ENCODE measurements at regions not wholly inside any gene's neighbourhood (a gene's known extent, or its start where the extent isn't known, plus 50 kb on each side); places are given as distances from the start of the nearest gene placed in this dataset.
"Not testable (repeated sequence)": the region's sequence is repeated elsewhere in the genome, so short reads cannot be mapped to it uniquely, and the experiment has no call there.

DNA sequence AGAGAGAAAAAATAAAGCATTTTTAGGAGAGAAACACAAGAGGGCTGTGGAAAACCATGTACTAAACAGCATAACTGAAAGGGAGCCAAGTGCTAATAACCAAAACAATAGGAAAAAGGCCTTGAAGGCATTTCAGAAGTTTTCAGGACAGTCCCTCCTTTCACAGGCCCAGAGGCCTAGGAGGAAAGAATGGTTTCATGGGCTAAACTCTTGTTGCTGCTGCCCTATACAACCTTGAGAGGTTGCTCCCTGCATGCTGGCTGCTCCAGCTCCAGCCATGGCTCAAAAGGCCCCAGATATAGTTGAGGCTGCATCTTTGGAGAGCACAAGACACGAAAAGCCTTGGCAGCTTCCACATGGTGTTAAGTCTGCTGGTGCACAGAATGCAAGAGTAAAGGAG, 267.4 kb upstream of the LRP1B start:
- Mint-ChIP-seq H3K4me1 (ENCODE audit: low read depth in 2 of 2) (no peaks in the 10 kb centered on the region), H3K36me3 (no peaks in the 10 kb centered on the region), H3K9me3 (peaks cover 19% of the 10 kb centered on the region), H3K27me3 (no peaks in the 10 kb centered on the region), H3K4me3 (no peak overlapping the region), H3K27ac (no peak overlapping the region)
- ATAC-seq (no peak), DNase-seq (ENCODE audit: low spot score) (no peak)

DNA sequence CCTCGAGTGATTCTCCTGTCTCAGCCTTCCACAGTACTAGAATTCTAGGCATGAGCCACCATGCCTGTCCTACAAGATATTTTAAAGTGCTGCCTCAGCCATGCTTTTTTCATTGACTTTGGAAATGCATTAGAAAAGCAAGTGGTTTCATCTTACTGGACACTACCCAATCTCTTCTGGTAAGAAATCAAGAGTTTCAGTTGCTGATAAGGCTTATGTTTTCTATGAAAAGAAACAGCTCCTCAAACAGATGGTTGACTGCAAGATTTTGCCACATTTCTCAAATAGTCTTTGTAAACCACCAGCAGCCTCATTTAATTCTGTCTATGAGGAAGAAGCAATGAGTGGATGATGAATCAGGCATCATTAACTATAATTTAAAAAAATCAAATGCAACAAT, 264.5 kb upstream of the LRP1B start:
- Mint-ChIP-seq H3K4me3 (no peak overlapping the region), H3K36me3 (no peaks in the 10 kb centered on the region), H3K27ac (no peak overlapping the region), H3K9me3 (peaks cover 25% of the 10 kb centered on the region), H3K4me1 (ENCODE audit: low read depth in 2 of 2) (no peaks in the 10 kb centered on the region), H3K27me3 (no peaks in the 10 kb centered on the region)
- ATAC-seq (no peak), DNase-seq (ENCODE audit: low spot score) (no peak)

DNA sequence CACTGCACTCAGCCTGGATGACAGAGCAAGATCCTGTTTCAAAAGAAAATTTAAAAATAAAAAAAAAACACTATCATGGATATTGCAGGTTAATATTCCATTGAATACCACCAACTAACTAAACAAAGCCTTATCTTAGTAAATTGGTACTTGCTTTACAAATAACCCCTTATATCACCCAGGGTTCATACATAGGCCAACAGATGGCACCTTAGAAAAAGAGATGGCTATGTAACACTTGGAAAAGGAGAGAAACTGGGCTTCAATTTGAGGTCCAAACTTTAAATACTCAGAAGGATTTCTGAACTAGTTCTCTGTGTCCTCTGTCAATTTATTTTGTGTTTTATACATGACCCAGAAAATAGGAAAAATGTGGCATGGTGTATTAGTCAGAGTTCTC, 249.6 kb upstream of the LRP1B start:
- H3K27me3 Mint-ChIP-seq, result no peaks in the 10 kb centered on the region
- no peaks in the 10 kb centered on the region for H3K4me1 Mint-ChIP-seq (ENCODE audit: low read depth in 2 of 2)
- ATAC-seq (no peak), DNase-seq (ENCODE audit: low spot score) (no peak)
- H3K36me3 Mint-ChIP-seq, result peaks cover 5% of the 10 kb centered on the region
- no peak overlapping the region for H3K27ac Mint-ChIP-seq
- H3K4me3 Mint-ChIP-seq, result no peak overlapping the region
- peaks cover 11% of the 10 kb centered on the region for H3K9me3 Mint-ChIP-seq

DNA sequence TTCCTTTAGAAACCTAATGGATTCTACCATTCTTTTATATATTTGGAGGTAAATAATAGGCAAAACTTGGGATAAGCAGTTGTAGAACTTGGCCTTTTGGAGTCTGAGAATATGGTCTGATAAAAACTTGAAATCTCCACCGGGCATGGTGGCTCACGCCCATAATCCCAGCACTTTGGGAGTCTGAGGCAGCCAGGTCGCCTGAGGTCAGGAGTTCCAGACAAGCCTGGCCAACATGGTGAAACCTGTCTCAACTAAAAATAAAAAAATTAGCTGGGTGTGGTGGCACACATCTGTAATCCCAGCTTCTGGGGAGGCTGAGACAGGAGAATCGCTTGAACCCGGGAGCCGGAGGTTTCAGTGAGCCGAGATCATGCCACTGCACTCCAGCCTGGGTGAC, 231.3 kb upstream of the LRP1B start:
- not testable (repeated sequence) for H3K36me3 Mint-ChIP-seq; H3K9me3 Mint-ChIP-seq; DNase-seq (ENCODE audit: low spot score); ATAC-seq; H3K4me1 Mint-ChIP-seq (ENCODE audit: low read depth in 2 of 2); H3K4me3 Mint-ChIP-seq; H3K27ac Mint-ChIP-seq; H3K27me3 Mint-ChIP-seq

DNA sequence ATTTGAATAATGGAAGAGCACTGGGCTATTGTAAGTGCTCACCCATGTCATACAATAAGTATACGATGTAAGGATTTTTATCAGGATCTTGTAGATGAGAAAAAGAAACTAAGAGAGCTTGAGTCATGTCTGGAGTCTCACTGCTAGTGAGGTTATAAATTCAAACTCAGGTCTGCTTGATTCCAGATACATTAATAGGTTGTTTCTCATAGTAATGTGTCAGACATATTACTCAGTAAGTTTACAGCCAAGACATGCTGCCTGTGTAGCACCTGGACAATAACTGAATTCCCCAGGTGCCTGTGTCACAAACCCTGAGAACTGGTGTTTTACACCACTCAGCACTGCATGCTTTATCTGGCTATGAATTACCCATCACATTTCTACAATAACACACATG, 216.9 kb upstream of the LRP1B start:
- Mint-ChIP-seq H3K4me1 (ENCODE audit: low read depth in 2 of 2) (no peaks in the 10 kb centered on the region), H3K9me3 (peaks cover 4% of the 10 kb centered on the region), H3K27ac (no peak overlapping the region), H3K27me3 (no peaks in the 10 kb centered on the region), H3K36me3 (no peaks in the 10 kb centered on the region), H3K4me3 (no peak overlapping the region)
- ATAC-seq, result no peak
- DNase-seq (ENCODE audit: low spot score), result no peak

DNA sequence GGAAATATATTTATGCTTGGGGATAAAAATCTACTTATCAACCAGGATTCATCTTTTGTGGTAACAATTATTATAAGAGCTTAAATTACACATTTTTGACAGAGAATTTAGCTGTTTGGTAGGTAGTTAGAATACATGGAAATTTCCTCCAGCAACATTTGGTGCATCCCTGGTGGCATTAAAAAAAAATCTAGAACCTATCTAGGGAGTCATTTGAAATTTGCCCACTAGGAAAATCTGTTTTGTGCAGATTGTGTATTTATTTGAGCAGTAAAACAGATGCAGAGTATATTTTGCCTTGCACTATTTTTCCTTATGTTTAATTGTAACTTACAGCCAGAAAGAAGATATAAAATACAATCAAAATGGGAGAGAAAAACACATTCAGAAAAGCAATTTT, 208.4 kb upstream of the LRP1B start:
- DNase-seq (ENCODE audit: low spot score), result no peak
- ATAC-seq, result no peak
- no peak overlapping the region for H3K4me3 Mint-ChIP-seq

DNA sequence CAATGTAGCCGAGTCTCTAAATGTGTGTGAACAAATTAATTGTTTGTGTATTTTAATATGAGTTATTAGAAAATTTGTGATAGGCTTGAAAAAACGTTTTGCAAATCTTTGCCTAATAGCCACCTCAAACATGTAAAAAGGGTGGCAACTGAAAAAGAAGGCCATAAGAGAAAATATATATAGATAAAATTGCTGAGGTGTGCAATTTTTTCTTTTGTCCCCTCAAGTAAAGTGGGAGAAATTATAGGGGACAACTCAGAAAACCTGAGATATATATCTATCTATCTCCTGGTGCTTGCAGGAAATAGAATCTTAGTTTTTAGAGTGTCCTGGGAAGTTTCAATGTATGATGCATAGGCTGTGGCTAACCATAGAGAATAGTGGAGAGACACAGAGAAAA, 201.4 kb upstream of the LRP1B start:
- Mint-ChIP-seq H3K27me3 (no peaks in the 10 kb centered on the region), H3K9me3 (peaks cover 17% of the 10 kb centered on the region), H3K4me3 (no peak overlapping the region), H3K27ac (no peak overlapping the region), H3K4me1 (ENCODE audit: low read depth in 2 of 2) (no peaks in the 10 kb centered on the region), H3K36me3 (no peaks in the 10 kb centered on the region)
- DNase-seq (ENCODE audit: low spot score), result no peak
- ATAC-seq, result no peak

More for the DNA sequence above, 208.4 kb upstream of the LRP1B start:
- Mint-ChIP-seq H3K9me3 (peaks cover 14% of the 10 kb centered on the region), H3K4me1 (ENCODE audit: low read depth in 2 of 2) (no peaks in the 10 kb centered on the region), H3K27me3 (no peaks in the 10 kb centered on the region), H3K27ac (no peak overlapping the region), H3K36me3 (no peaks in the 10 kb centered on the region)

DNA sequence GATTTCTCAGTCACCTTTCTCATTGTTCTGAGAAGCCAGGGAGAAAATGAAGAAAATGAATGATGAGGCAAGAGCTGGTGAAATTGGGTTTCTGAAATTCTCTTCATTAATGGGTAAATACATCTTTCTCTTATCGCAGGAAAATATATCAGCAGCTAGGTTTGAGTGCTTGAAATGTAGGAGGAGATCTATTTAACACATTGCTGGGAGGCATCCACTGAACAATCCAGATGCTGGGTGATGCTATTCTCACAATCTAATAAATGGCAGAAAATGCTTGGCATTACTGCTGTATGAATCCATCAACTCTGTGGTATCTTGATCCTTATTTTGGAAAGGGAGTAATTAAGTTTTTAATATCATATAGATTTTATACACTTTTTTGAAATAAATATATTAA, 199.6 kb upstream of the LRP1B start:
- Mint-ChIP-seq H3K4me1 (ENCODE audit: low read depth in 2 of 2) (no peaks in the 10 kb centered on the region), H3K4me3 (no peak overlapping the region), H3K27me3 (no peaks in the 10 kb centered on the region), H3K36me3 (no peaks in the 10 kb centered on the region), H3K27ac (no peak overlapping the region), H3K9me3 (peaks cover 17% of the 10 kb centered on the region)
- DNase-seq (ENCODE audit: low spot score), result no peak
- ATAC-seq, result no peak

DNA sequence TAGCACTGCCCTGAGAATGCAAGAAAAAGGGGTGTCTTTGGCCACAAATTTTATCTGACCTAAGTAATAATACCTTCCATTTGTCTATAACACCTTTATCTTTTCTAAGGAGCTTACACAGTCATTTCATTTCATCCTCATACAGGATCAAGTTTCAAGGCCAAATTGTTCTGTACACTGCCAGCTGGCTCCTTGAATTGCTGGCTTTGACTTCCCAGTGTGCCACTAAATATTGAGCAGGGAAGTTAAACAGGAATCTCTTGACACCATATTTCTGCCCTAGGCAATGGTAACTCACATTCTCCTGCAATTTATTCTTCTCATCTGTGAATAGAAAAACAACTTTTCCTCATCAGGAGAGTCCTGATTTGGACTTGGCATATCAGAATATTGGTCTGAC, 195.1 kb upstream of the LRP1B start:
- ATAC-seq (no peak), DNase-seq (ENCODE audit: low spot score) (no peak)
- Mint-ChIP-seq H3K4me3 (no peak overlapping the region), H3K36me3 (no peaks in the 10 kb centered on the region), H3K27me3 (no peaks in the 10 kb centered on the region), H3K4me1 (ENCODE audit: low read depth in 2 of 2) (no peaks in the 10 kb centered on the region), H3K9me3 (peaks cover 21% of the 10 kb centered on the region), H3K27ac (no peak overlapping the region)

DNA sequence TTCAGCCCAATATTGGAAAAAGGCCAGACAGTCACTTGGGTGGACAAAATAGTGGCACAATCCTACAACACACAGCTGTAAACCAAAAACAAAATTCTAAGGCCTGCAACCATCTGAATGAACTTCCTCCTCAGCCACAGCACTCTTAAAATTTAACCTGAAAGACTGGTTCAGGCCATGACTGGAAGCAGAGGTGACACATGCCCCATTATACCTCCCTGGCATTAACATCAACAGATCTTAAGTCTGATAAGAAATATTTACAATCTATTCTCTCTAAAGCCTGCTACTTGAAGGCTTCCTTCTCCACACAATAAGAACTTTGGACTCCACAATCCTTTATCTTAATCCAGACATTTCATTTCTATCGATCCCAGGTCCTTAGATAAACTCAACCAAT, 192.4 kb upstream of the LRP1B start:
- H3K27ac Mint-ChIP-seq, result no peak overlapping the region
- H3K27me3 Mint-ChIP-seq, result no peaks in the 10 kb centered on the region
- H3K4me3 Mint-ChIP-seq, result no peak overlapping the region
- DNase-seq (ENCODE audit: low spot score) (no peak), ATAC-seq (no peak)
- H3K9me3 Mint-ChIP-seq, result peaks cover 18% of the 10 kb centered on the region
- no peaks in the 10 kb centered on the region for H3K36me3 Mint-ChIP-seq
- no peaks in the 10 kb centered on the region for H3K4me1 Mint-ChIP-seq (ENCODE audit: low read depth in 2 of 2)

DNA sequence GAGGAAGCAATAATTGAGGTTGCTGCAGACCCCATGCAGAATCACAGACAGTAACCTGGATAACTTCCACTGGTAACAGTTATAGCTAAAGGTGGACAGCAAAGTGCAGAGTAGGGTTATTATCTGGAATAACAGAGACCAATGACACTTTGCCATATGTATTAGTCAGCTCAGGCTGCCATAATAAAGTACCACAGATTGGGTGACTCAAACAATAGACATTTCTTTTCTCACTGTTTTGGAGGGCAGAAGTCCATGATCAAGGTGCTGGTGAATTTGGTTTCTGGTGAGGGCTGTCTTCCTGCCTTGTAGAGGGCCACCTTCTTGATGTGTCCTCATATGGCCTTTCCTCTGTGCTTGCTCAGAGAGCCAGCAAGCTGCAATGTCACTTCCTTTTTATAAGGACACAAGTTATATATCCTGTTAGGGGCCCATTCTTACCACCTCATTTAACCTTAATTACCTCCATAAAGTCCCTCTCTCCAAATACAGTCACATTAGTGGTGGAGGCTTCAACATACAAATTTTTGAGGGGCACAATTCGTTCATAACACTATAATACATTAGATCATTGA, 191.0 kb upstream of the LRP1B start:
- H3K4me1 Mint-ChIP-seq (ENCODE audit: low read depth in 2 of 2), result no peaks in the 10 kb centered on the region
- H3K36me3 Mint-ChIP-seq, result no peaks in the 10 kb centered on the region
- DNase-seq (ENCODE audit: low spot score), result no peak
- H3K4me3 Mint-ChIP-seq, result no peak overlapping the region
- ATAC-seq, result no peak
- H3K27me3 Mint-ChIP-seq, result no peaks in the 10 kb centered on the region
- peaks cover 22% of the 10 kb centered on the region for H3K9me3 Mint-ChIP-seq
- H3K27ac Mint-ChIP-seq, result no peak overlapping the region

DNA sequence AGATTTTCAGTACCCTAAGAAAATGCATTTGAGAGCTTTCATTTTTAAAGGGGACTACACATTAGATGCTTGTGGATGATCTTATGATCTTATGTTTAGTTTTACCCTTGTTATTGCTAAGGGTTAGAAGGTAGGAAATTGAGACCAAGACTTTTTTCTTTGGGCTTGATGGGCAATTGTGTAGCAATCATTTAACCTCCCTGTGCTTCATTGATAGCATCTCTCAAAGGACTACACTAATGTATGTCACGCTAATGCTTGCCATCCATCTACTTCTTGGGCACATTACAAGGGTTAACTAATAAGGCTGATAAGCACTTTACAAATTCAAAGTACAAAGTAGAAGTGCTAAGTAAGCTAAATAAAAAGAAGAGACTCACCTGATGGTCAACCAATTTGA, 189.3 kb upstream of the LRP1B start:
- Mint-ChIP-seq H3K36me3 (no peaks in the 10 kb centered on the region), H3K27me3 (no peaks in the 10 kb centered on the region), H3K27ac (no peak overlapping the region), H3K4me1 (ENCODE audit: low read depth in 2 of 2) (no peaks in the 10 kb centered on the region), H3K9me3 (peaks cover 26% of the 10 kb centered on the region), H3K4me3 (no peak overlapping the region)
- ATAC-seq (no peak), DNase-seq (ENCODE audit: low spot score) (no peak)

DNA sequence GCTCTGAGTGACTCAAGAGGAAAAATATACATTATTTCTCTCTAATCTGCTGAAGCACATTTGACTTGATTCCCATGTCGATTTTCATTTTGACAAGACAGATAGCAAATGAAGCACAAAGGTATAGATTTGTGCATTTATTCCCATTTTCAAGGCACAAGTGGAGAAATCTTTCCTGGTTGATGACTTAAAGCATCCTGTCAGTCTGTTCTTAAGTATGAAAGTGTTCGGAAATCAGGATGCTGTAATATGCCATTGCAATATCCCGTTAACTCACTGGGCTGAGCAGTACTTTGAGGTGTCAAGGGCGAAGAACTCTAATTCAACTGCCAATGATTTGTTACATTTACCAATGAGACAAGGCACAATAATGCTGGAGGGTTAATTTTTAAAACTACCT, 185.2 kb upstream of the LRP1B start:
- Mint-ChIP-seq H3K27me3 (no peaks in the 10 kb centered on the region), H3K27ac (no peak overlapping the region), H3K4me1 (ENCODE audit: low read depth in 2 of 2) (no peaks in the 10 kb centered on the region), H3K36me3 (no peaks in the 10 kb centered on the region), H3K4me3 (no peak overlapping the region), H3K9me3 (peaks cover 21% of the 10 kb centered on the region)
- ATAC-seq, result no peak
- DNase-seq (ENCODE audit: low spot score), result no peak

DNA sequence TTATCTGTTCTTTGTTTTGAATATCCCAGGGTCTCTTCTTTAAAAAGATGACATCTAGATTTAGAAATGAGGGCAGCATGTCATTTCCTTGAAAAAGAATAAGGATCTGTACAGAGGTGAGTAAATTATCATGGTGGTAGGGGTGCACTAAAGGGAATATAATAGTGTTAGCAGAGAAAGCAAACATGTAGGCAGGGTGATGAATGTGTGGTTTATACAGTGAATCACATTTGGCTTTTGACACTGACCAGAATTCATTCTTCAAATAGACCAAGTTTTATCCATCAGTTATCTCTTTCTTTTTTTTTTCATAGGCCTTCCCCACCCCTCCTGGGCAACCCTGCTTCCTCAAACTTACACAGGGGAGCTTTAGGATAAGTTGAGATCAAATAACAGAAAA, 184.5 kb upstream of the LRP1B start:
- ATAC-seq (no peak), DNase-seq (ENCODE audit: low spot score) (no peak)
- Mint-ChIP-seq H3K36me3 (no peaks in the 10 kb centered on the region), H3K27me3 (no peaks in the 10 kb centered on the region), H3K27ac (no peak overlapping the region), H3K9me3 (peaks cover 21% of the 10 kb centered on the region), H3K4me1 (ENCODE audit: low read depth in 2 of 2) (no peaks in the 10 kb centered on the region), H3K4me3 (no peak overlapping the region)

DNA sequence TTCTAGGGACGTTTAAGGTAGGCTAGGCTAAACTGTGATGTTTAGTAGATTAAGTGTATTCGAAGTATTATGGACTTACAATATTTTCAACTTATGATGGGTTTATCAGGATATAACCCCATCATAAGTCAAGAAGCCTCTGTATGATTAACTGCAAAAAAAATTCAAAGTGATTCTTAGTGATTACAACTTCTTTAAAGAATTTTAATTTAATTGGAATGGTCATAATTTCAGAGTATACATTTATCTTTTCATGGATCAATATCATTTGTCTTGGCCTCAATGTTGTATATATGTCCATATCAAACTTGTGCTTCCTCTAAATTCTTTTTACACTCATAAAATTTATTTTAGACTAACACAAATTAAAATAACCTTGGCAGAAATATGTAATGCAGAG, 183.3 kb upstream of the LRP1B start:
- H3K4me3 Mint-ChIP-seq, result no peak overlapping the region
- H3K27me3 Mint-ChIP-seq, result no peaks in the 10 kb centered on the region
- ATAC-seq (no peak), DNase-seq (ENCODE audit: low spot score) (no peak)
- H3K9me3 Mint-ChIP-seq, result peaks cover 21% of the 10 kb centered on the region
- no peak overlapping the region for H3K27ac Mint-ChIP-seq
- H3K4me1 Mint-ChIP-seq (ENCODE audit: low read depth in 2 of 2), result no peaks in the 10 kb centered on the region
- no peaks in the 10 kb centered on the region for H3K36me3 Mint-ChIP-seq
